ENCODE measurements at regions not wholly inside any gene's neighbourhood (a gene's known extent, or its start where the extent isn't known, plus 50 kb on each side); places are given as distances from the start of the nearest gene placed in this dataset.

DNA sequence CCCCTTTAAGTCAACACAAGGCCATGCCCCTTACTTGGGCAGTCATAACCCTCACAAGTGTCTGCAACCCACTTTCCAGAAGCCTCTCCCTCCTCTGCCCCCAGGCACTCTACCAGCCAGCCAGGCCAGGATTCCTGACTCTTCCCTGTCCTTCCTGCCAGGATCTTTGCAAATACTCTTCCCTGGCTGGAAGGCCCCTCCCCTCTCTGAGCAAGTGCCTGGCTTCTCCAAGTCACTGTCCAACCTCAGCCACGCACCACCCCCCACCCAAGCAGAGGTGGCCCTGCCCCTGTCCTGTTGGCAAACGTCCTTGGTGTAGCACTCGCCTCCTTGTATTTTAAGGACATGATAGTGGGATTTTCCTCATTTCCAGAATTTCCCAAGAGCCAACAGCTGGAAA lies 54.7 kb upstream of the USP3 start:
- TF ChIP-seq, protein P1, sequence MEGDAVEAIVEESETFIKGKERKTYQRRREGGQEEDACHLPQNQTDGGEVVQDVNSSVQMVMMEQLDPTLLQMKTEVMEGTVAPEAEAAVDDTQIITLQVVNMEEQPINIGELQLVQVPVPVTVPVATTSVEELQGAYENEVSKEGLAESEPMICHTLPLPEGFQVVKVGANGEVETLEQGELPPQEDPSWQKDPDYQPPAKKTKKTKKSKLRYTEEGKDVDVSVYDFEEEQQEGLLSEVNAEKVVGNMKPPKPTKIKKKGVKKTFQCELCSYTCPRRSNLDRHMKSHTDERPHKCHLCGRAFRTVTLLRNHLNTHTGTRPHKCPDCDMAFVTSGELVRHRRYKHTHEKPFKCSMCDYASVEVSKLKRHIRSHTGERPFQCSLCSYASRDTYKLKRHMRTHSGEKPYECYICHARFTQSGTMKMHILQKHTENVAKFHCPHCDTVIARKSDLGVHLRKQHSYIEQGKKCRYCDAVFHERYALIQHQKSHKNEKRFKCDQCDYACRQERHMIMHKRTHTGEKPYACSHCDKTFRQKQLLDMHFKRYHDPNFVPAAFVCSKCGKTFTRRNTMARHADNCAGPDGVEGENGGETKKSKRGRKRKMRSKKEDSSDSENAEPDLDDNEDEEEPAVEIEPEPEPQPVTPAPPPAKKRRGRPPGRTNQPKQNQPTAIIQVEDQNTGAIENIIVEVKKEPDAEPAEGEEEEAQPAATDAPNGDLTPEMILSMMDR (IDR thresholded peaks at IDR 0.05; ENCODE audit: low read depth, low read length), result no peak
- DNase-seq (ENCODE audit: extremely low read depth, low read depth), result no peak

DNA sequence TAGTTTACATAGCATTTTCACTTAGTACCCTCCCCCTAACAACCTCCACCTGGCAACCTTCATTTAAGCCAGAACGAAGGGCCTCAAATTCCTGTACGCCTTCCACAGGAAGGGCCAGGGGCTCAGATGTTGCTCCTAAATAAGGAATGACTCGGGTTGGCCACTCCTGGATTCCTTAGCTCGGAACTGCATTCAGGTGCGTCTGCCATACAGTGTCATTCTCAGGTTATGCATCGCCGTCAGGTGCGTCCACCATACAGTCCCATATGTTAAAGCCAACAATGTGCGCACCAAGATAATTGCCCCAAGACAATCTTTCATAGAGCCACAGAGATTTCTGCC lies 53.5 kb upstream of the USP3 start:
- TF ChIP-seq, protein P1 (IDR thresholded peaks at IDR 0.05; ENCODE audit: low read depth, low read length), result no peak
- DNase-seq (ENCODE audit: extremely low read depth, low read depth), result no peak

- no peak for DNase-seq (ENCODE audit: extremely low read depth, low read depth)
- TF ChIP-seq, protein P1 (IDR thresholded peaks at IDR 0.05; ENCODE audit: low read depth, low read length), result no peak
Measured at GRCh38 chr15:63451671-63452315, 52.6 kb upstream of the USP3 start.

DNA sequence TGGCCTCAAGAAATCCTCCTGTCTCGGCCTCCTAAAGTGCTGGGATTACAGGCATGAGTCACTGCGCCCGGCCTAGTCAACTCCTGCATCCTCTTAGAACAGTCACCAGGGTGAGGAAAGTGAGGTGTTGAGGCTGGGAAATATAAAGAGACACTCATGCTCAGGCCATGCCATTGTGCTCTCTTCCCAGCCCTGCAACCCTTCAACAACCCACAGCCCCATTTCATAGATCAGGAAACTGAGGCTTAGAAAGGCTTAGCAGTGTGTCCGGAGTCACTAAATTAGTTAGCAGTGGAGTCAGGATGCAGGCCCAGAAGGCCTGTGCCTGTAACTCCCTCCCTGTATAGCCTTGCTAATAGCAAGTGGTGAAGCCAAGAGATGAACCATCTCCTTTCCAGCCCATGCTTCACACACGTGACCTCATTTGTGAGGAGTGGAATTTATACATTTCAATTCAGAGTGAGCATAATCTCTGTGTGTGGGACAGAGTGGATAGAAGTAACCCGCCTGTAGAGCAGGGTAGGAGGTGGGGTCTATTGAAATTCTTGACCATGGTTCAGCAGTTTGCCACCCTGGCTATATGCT lies 51.7 kb upstream of the USP3 start:
- DNase-seq (ENCODE audit: extremely low read depth, low read depth), result no peak
- TF ChIP-seq, protein P1 (IDR thresholded peaks at IDR 0.05; ENCODE audit: low read depth, low read length), result no peak

DNA sequence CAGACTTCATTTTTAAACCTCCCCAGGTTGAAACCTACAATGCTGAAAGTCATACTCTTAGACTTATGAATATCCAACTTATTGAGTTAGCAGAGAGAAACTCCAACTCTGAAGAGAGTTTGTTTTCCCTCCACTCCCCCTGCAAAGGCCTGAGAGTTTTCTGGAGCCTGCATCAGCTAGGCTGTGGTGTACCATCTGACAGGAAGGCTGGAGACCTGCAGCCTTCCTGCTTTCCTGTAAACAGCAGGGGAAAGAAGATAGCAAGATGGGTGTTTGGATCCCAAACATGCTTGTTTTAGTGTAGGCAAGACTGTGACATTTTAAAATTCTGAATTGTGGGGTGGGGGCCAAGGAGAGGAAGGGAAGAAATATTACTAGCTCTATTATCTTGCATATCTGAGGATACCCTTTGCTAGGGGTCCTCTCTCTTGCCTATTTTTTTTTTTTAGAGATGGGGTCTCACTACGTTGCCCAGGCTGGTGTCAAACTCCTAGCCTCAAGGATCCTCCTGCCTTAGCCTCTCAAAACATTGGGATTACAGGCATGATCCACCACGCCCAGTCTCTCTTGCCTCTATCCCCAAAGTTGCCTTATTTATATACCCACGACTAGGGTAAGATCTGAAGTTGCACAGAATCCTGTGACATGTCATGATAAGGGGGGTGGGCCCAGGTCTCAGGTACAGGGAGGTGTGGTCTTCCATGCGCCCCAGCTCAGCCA lies 51.0 kb upstream of the USP3 start:
- DNase-seq (ENCODE audit: extremely low read depth, low read depth), result no peak
- TF ChIP-seq, protein P1 (IDR thresholded peaks at IDR 0.05; ENCODE audit: low read depth, low read length), result no peak

GRCh38 chr15:63454503-63455211 lies 49.7 kb upstream of the USP3 start:
- TF ChIP-seq, protein P1 (IDR thresholded peaks at IDR 0.05; ENCODE audit: low read depth, low read length), result no peak
- DNase-seq (ENCODE audit: extremely low read depth, low read depth), result no peak

Data from AG09319 (cell line).